Parathyroid adenoma (tissue), 2 donors: ENCODE measurements at regions not wholly inside any gene's neighbourhood (a gene's known extent, or its start where the extent isn't known, plus 50 kb on each side); places are given as distances from the start of the nearest gene placed in this dataset.

ENCODE experiments used
- H2AFZ ChIP-seq: fragments of 300-600 bp; sonication (generic); one replicate; pipeline ENCODE4 v1.7.0; 2017; ENCODE audit warnings: antibody characterized with exemption, mild to moderate bottlenecking
- H3K27ac ChIP-seq: fragments of 300-600 bp; sonication (generic); one replicate; pipeline ENCODE4 v1.7.0; 2017
- H3K27me3 ChIP-seq: fragments of 300-600 bp; sonication (generic); one replicate; pipeline ENCODE4 v1.7.0; 2017; ENCODE audit warnings: low read length; ENCODE audit not compliant: control insufficient read depth, insufficient read depth
- H3K36me3 ChIP-seq: fragments of 300-600 bp; sonication (generic); one replicate; pipeline ENCODE4 v1.7.0; 2017; ENCODE audit warnings: low read length; ENCODE audit not compliant: control insufficient read depth, insufficient read depth
- H3K4me1 ChIP-seq: fragments of 300-600 bp; sonication (generic); one replicate; pipeline ENCODE4 v1.7.0; 2017; ENCODE audit warnings: control low read depth
- H3K4me2 ChIP-seq: fragments of 300-600 bp; sonication (generic); one replicate; pipeline ENCODE4 v1.7.0; 2017; ENCODE audit warnings: low read length
- H3K4me3 ChIP-seq: fragments of 300-600 bp; sonication (generic); one replicate; pipeline ENCODE4 v1.7.0; 2017; ENCODE audit warnings: low read depth, low read length
- H3K79me2 ChIP-seq: fragments of 300-600 bp; sonication (generic); one replicate; pipeline ENCODE4 v1.7.0; 2017; ENCODE audit warnings: control low read depth
- H3K9ac ChIP-seq: fragments of 300-600 bp; sonication (generic); one replicate; pipeline ENCODE4 v1.7.0; 2017; ENCODE audit warnings: mild to moderate bottlenecking
- H3K9me3 ChIP-seq: fragments of 300-600 bp; sonication (generic); one replicate; pipeline ENCODE4 v1.7.0; 2017; ENCODE audit warnings: low read length; ENCODE audit not compliant: control insufficient read depth
- CTCF ChIP-seq: fragments of 300-600 bp; sonication (generic); IDR thresholded peaks from one replicate; pipeline ENCODE4 v1.7.0; 2017; ENCODE audit warnings: antibody characterized with exemption, mild to moderate bottlenecking
- donor health status: primary hyperparathyroidism.

GRCh38 chr3:20490996-20491395 lies 305.0 kb upstream of the SGO1 start:
- Histone ChIP-seq H3K9me3 (no peaks in the 10 kb centered on the region), H3K27ac (no peak overlapping the region), H3K4me2 (no peak overlapping the region), H3K4me1 (no peaks in the 10 kb centered on the region), H3K36me3 (no peaks in the 10 kb centered on the region), H3K27me3 (no peaks in the 10 kb centered on the region), H2AFZ (no peak overlapping the region), H3K79me2 (no peaks in the 10 kb centered on the region), H3K9ac (no peak overlapping the region), H3K4me3 (no peak overlapping the region)
- no peak for TF ChIP-seq CTCF

GRCh38 chr3:20488151-20488550 lies 302.1 kb upstream of the SGO1 start:
- no peaks in the 10 kb centered on the region for H3K9me3 ChIP-seq
- no peak for TF ChIP-seq CTCF
- no peak overlapping the region for H3K4me3 ChIP-seq

GRCh38 chr3:20484126-20484525 lies 298.1 kb upstream of the SGO1 start:
- Histone ChIP-seq H3K27me3 (no peaks in the 10 kb centered on the region), H2AFZ (no peak overlapping the region), H3K27ac (no peak overlapping the region), H3K9ac (no peak overlapping the region), H3K4me3 (no peak overlapping the region), H3K4me2 (no peak overlapping the region), H3K79me2 (no peaks in the 10 kb centered on the region), H3K9me3 (no peaks in the 10 kb centered on the region), H3K4me1 (no peaks in the 10 kb centered on the region), H3K36me3 (no peaks in the 10 kb centered on the region)
- TF ChIP-seq CTCF = no peak

More at GRCh38 chr3:20488151-20488550, 302.1 kb upstream of the SGO1 start:
- Histone ChIP-seq H3K27ac (no peak overlapping the region), H3K4me1 (no peaks in the 10 kb centered on the region), H3K79me2 (no peaks in the 10 kb centered on the region), H3K4me2 (no peak overlapping the region), H3K9ac (no peak overlapping the region), H3K36me3 (no peaks in the 10 kb centered on the region), H2AFZ (no peak overlapping the region), H3K27me3 (no peaks in the 10 kb centered on the region)

- Histone ChIP-seq H3K27me3 (no peaks in the 10 kb centered on the region), H3K4me2 (no peak overlapping the region), H3K9me3 (no peaks in the 10 kb centered on the region), H3K79me2 (no peaks in the 10 kb centered on the region), H3K27ac (no peak overlapping the region), H2AFZ (no peak overlapping the region), H3K9ac (no peak overlapping the region), H3K4me1 (no peaks in the 10 kb centered on the region), H3K4me3 (no peak overlapping the region), H3K36me3 (no peaks in the 10 kb centered on the region)
- no peak for TF ChIP-seq CTCF
Observed at GRCh38 chr3:20482350-20482749, 296.3 kb upstream of the SGO1 start.

- Histone ChIP-seq H3K79me2 (no peaks in the 10 kb centered on the region), H3K4me3 (no peak overlapping the region), H3K4me1 (no peaks in the 10 kb centered on the region), H3K4me2 (no peak overlapping the region), H3K27me3 (no peaks in the 10 kb centered on the region), H3K36me3 (no peaks in the 10 kb centered on the region), H2AFZ (no peak overlapping the region), H3K9me3 (no peaks in the 10 kb centered on the region), H3K9ac (no peak overlapping the region), H3K27ac (no peak overlapping the region)
- no peak for TF ChIP-seq CTCF
Observed at GRCh38 chr3:20480786-20481365, 294.9 kb upstream of the SGO1 start.
